ENCODE measurements at regions not wholly inside any gene's neighbourhood (a gene's known extent, or its start where the extent isn't known, plus 50 kb on each side); places are given as distances from the start of the nearest gene placed in this dataset.
"Not testable (repeated sequence)": the region's sequence is repeated elsewhere in the genome, so short reads cannot be mapped to it uniquely, and the experiment has no call there.

- no peak for DNase-seq (ENCODE audit: low read depth in 1 of 2, low spot score in 1 of 2)
Observed at GRCh38 chr17:27200476-27200875, 93.4 kb upstream of the WSB1 start.

DNA sequence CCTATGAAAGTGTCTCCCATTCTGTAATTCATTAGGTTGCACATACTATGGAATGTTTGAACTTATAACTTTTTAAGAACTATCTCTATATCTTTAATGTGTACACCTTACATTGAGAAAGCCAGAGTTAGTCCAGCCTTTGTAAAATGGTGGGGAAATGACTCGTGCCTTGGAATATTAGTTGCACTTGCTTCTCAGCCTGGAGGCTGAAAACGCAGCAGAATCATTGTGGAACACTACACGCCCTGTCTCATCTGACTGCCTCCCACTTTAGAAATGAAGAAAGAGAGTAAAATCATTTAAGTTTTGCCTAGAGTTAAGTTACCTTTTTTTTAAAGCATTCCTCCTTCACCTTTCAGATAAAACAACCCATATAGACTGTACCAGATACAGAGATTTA is 90.7 kb upstream of the WSB1 start:
- DNase-seq (ENCODE audit: low read depth in 1 of 2, low spot score in 1 of 2) = no peak

- DNase-seq (ENCODE audit: low read depth in 1 of 2, low spot score in 1 of 2) = no peak
Observed at GRCh38 chr17:27206447-27206846, 87.5 kb upstream of the WSB1 start.

DNA sequence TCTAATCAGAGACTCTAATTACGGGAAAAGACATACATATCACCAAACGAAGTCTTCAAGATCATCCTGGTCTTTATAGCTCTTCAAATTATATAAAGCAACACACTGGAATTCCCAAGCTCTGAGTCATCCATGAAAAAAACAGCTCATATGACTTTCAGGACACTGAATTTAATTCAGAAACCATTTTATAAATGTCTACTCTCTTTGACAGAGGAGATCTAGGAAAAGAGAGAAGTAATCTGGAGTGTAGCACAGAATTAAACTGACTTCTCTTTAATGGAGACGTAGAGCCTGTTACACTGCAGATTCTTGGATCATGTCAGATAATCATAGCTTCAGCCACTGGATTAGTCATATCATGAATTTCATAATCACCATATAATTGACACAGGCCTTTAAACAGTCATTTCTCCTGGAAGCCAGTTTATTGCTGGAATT is 86.8 kb upstream of the WSB1 start:
- no peak for DNase-seq (ENCODE audit: low read depth in 1 of 2, low spot score in 1 of 2)

GRCh38 chr17:27208370-27208769 is 85.5 kb upstream of the WSB1 start:
- not testable (repeated sequence) for DNase-seq (ENCODE audit: low read depth in 1 of 2, low spot score in 1 of 2)

- no peak for DNase-seq (ENCODE audit: low read depth in 1 of 2, low spot score in 1 of 2)
Observed at GRCh38 chr17:27209316-27209715, 84.6 kb upstream of the WSB1 start.

GRCh38 chr17:27210809-27211208 is 83.1 kb upstream of the WSB1 start:
- DNase-seq (ENCODE audit: low read depth in 1 of 2, low spot score in 1 of 2) = not testable (repeated sequence)

- DNase-seq (ENCODE audit: low read depth in 1 of 2, low spot score in 1 of 2) = no peak
Observed at GRCh38 chr17:27216836-27217235, 77.1 kb upstream of the WSB1 start.

- DNase-seq (ENCODE audit: low read depth in 1 of 2, low spot score in 1 of 2) = no peak
Observed at GRCh38 chr17:27217631-27218030, 76.3 kb upstream of the WSB1 start.

GRCh38 chr17:27218041-27218440 is 75.9 kb upstream of the WSB1 start:
- DNase-seq (ENCODE audit: low read depth in 1 of 2, low spot score in 1 of 2) = no peak

DNA sequence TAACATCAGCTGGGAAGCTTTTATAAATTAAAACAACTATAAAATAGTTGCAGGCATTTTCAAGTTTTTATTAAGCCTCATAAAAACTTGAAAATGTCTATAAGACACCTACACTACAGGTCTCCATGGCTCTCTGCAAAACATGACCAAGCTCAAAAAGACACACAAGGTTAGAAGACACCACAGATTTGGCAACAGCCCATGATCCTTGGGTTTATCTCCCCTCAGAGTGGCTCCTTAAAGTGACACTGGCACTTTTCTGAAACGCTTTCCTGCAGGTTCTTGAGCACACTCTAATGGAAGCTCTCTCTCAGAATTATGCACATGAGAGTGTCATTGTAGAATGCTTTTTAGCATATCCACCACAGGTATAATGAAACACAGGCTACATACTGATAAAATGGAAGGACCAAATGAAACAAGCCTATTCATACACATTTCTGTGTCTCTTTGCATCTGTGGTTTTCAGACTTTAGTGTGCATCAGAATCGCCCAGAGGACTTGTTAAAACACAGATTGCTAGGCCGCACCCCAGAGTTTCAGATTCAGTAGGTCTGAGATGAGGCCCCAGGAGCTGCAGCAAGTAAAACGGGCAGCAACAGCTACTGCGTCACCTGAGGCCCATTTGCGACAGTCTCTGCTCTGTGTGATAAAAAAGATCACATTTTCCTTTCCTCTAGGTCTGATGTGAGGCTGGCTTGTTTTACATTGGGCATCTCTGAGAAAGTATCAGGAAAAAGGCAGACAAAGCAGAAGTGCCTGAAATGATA is 75.0 kb upstream of the WSB1 start:
- DNase-seq (ENCODE audit: low read depth in 1 of 2, low spot score in 1 of 2) = no peak

GRCh38 chr17:27222515-27222914 is 71.4 kb upstream of the WSB1 start:
- DNase-seq (ENCODE audit: low read depth in 1 of 2, low spot score in 1 of 2) = no peak

DNA sequence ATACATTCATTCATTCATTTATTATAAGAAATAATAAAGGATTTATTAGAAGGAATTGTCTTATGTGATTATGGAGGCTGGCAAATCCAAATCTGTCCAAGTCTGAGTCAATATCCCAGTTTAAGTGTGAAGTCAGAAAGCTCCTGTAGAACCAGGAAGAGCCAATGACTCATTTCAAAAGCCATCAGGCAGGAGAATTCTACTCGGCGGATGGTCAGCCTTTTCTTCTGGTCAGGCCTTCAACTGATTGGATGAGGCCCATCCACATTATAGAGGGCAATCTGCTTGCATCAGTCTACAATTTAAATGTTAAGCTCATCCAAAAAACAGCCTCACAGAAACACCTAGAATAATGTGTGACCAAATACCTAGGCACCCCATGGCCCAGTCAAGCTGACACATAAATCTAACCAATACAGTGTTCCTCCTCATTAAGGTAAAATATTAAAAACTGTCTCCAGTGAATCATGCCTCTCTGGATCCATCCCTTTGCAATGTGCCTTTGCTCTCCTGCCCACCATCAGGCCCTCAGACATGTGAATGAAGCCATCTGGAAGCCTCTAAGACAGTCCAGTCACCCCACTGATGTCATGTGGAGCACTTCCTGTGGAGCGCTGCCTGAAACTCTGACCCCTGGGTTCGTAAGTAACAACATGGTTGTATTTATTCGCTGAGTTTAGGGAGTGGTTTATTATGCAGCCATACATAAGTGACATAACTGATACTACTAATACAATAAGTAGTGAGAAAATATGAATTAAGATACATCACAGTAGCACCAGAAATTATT is 69.2 kb upstream of the WSB1 start:
- DNase-seq (ENCODE audit: low read depth in 1 of 2, low spot score in 1 of 2) = no peak

DNA sequence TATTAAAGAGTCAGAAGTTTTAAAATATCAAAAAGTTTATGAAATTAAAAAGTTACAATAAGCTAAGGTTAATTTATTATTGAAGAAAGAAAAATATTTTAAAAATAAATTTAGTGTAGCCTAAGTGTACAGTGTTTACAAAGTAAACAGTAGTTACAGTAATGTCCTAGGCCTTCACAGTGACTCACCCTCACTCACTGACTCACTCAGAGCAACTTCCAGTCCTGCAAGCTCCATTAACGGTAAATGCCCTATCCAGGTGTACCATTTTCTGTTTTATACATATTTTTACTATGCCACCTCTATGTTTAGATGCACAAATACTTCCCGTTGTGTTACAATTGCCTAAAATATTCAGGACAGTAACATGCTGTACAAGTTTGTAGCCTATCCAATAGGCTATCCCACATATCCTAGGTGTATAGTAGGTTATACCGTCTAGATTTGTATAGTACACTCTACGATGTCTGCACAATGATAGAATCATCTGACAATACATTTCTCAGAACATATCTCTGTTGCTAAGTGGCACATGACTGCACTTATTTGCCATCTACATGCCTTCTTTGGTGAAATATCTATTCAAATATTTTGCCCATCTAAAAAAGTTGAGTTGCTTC is 67.2 kb upstream of the WSB1 start:
- no peak for DNase-seq (ENCODE audit: low read depth in 1 of 2, low spot score in 1 of 2)

DNA sequence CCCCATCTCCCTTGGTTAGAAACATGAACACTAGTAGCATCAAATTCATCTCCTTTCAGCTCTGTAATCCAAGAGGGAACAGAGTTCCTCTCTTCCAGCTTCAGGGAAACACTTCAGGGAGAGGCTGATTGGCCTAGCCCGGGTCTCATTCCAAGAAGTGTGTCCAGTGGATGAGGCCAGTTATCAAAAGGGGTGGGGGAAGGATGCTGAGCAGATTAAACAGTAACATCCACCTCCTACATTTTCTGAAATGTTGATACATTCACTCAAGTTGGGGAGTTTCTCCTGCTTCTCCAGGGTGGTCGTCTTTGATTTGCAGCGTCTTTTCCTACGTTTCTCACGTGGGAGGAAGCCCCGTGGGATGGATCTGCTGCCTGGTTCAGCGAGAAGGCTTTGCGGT is 62.9 kb upstream of the WSB1 start:
- no peak for DNase-seq (ENCODE audit: low read depth in 1 of 2, low spot score in 1 of 2)

GRCh38 chr17:27232328-27232727 is 61.6 kb upstream of the WSB1 start:
- DNase-seq (ENCODE audit: low read depth in 1 of 2, low spot score in 1 of 2) = no peak

GRCh38 chr17:27233059-27233458 is 60.9 kb upstream of the WSB1 start:
- DNase-seq (ENCODE audit: low read depth in 1 of 2, low spot score in 1 of 2) = no peak

DNA sequence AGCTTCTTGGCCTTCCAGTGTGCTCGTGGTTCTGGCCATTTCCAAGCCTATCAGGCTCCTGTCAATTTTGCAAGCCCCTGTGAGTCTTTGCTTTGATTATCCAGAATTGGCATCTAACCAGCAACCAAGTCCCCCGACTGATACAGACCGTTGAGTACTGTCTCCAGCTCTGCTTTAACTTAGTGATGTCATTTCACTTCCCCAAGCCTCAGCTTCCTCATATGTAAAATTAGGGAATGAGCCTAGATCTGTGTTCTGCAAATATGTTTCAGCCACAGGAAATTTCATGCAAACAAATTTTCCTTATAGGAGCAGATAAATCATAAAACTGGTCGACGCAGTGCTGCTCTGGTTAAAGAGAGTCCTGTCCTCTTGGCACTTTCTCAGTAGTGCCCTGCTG is 60.1 kb upstream of the WSB1 start:
- no peak for DNase-seq (ENCODE audit: low read depth in 1 of 2, low spot score in 1 of 2)

- DNase-seq (ENCODE audit: low read depth in 1 of 2, low spot score in 1 of 2) = peak; percentile 28 to 66
Observed at GRCh38 chr17:27236717-27237315, 57.1 kb upstream of the WSB1 start.

DNA sequence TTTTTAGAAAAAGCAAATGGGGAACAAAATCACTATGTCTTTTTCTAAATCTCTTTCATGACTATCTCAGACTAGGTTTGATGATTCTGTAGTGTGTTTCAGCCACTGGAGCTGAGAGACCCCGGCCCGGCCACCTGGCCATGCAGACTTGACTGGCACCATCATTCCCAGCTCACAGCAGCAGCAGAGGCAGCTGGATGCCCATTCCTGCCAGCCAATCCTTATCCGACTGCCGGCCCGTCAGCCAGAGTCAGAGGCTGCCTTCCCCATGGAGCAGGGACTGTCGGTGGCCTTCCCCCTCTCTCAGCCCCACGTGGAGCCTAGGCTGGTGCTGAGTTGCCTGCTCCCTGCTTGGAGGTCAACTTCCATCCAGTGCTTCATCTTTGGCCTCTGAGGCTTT is 56.0 kb upstream of the WSB1 start:
- no peak for DNase-seq (ENCODE audit: low read depth in 1 of 2, low spot score in 1 of 2)

DNA sequence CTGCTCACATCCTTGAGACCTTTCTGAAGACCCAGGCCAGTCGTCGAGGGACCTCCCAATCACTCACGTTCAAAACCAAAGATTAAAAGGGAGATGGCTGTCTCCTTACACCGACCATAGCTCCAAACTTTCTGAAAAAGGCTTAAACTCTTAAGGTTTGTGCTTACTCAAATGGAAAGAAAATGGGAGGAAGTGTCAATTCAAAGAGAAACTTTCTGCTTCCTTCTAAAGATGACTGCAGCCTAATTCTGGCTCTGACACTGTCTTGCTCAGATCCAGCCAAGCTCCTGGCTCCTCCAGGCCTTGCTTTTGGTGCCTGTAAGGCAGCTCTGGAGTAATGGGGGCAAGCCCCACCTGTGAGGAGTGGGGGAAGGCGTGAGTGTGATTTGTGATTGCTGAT is 54.9 kb upstream of the WSB1 start:
- DNase-seq (ENCODE audit: low read depth in 1 of 2, low spot score in 1 of 2) = no peak

GRCh38 chr17:27239584-27239983 is 54.3 kb upstream of the WSB1 start:
- no peak for DNase-seq (ENCODE audit: low read depth in 1 of 2, low spot score in 1 of 2)
